Muscle layer of colon (tissue), 2 donors: ENCODE measurements at regions not wholly inside any gene's neighbourhood (a gene's known extent, or its start where the extent isn't known, plus 50 kb on each side); places are given as distances from the start of the nearest gene placed in this dataset.

Experiments used
- H3K27ac ChIP-seq: one replicate; pipeline ENCODE4 v1.7.0; 2013; ENCODE audit warnings: low read depth, mild to moderate bottlenecking, low read length, moderate library complexity
- H3K27me3 ChIP-seq, 2 donors: one replicate each; pipeline ENCODE4 v1.7.0; 2013; ENCODE audit warnings: low read length in 2 of 2, mild to moderate bottlenecking in 2 of 2; ENCODE audit not compliant: insufficient read depth in 2 of 2, control insufficient read depth in 1 of 2
- H3K36me3 ChIP-seq: one replicate; pipeline ENCODE4 v1.7.0; 2013; ENCODE audit warnings: mild to moderate bottlenecking, low read length; ENCODE audit not compliant: insufficient read depth
- H3K4me1 ChIP-seq: one replicate; pipeline ENCODE4 v1.7.0; 2013; ENCODE audit warnings: mild to moderate bottlenecking, low read length; ENCODE audit not compliant: insufficient read depth
- H3K4me3 ChIP-seq, 2 donors: one replicate each; pipeline ENCODE4 v1.7.0; 2013; ENCODE audit warnings: low read length in 2 of 2, low read depth in 1 of 2, mild to moderate bottlenecking in 1 of 2, moderate library complexity in 1 of 2
- H3K9ac ChIP-seq: one replicate; pipeline ENCODE4 v1.7.0; 2013; ENCODE audit warnings: low read length
- H3K9me3 ChIP-seq: one replicate; pipeline ENCODE4 v1.7.0; 2013; ENCODE audit warnings: mild to moderate bottlenecking, low read length
- donor health status: abdominal sarcoma.
- donor health status: Adenocarcinoma of cecum.

DNA sequence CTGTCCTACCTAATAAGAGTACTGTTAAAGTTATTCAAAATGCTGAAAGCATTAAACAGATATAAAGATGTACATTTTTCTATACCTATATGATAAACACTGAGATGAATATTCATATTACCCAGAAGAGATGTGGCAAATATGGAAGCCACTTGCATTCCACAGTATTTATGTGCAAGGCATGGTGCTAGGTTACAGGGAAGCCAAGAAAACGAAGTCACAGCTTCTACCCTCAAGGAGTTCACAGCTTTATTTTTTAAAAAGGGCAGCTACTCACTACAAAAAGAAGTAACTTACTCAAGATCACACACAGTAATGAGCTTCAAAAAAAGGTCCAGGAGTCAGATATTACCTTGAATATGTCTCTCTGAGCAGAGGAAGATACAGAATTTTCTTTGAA lies 484.6 kb downstream of the ZNF608 start:
- Histone ChIP-seq H3K4me3 (no peak overlapping the region), H3K9me3 (no peaks in the 10 kb centered on the region), H3K27ac (no peak overlapping the region), H3K4me1 (peaks cover 17% of the 10 kb centered on the region), H3K27me3 (no peaks in the 10 kb centered on the region), H3K9ac (no peak overlapping the region), H3K36me3 (no peaks in the 10 kb centered on the region)

- no peak overlapping the region for H3K4me3 ChIP-seq
- H3K27ac ChIP-seq: no peak overlapping the region
These were observed 485.4 kb downstream of the ZNF608 start for GRCh38 chr5:124260921-124261515.

DNA sequence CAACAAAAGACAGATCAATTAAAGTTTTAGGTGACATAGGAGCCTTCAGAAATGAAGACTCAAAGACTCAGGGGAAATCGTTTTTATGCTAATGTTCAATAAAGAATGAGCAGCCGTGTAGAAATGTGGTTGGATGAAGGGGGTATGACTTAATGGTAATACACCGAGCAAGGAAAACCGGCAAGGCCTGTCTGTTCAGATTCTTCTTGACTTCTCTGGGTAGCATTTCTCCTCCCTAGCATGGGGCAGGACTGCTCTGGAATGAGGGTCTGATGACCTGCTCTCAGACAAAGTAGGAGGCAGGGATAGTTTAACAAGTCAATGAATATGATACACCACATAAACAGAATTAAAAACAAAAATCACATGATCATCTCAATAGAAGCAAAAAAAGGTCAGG lies 487.4 kb downstream of the ZNF608 start:
- no peak overlapping the region for H3K27ac ChIP-seq
- no peak overlapping the region for H3K9ac ChIP-seq
- no peak overlapping the region for H3K4me3 ChIP-seq
- no peaks in the 10 kb centered on the region for H3K27me3 ChIP-seq
- H3K4me1 ChIP-seq: peaks cover 17% of the 10 kb centered on the region
- H3K9me3 ChIP-seq: no peaks in the 10 kb centered on the region
- no peaks in the 10 kb centered on the region for H3K36me3 ChIP-seq

More at GRCh38 chr5:124260921-124261515, 485.4 kb downstream of the ZNF608 start:
- H3K9ac ChIP-seq: no peak overlapping the region
- no peaks in the 10 kb centered on the region for H3K27me3 ChIP-seq
- no peaks in the 10 kb centered on the region for H3K9me3 ChIP-seq
- H3K36me3 ChIP-seq: no peaks in the 10 kb centered on the region
- H3K4me1 ChIP-seq: peaks cover 17% of the 10 kb centered on the region

GRCh38 chr5:124257048-124257447 lies 489.4 kb downstream of the ZNF608 start:
- no peaks in the 10 kb centered on the region for H3K36me3 ChIP-seq
- H3K9ac ChIP-seq: no peak overlapping the region
- H3K4me3 ChIP-seq: no peak overlapping the region
- no peaks in the 10 kb centered on the region for H3K9me3 ChIP-seq
- peaks cover 5% of the 10 kb centered on the region for H3K4me1 ChIP-seq
- no peak overlapping the region for H3K27ac ChIP-seq
- H3K27me3 ChIP-seq: no peaks in the 10 kb centered on the region

DNA sequence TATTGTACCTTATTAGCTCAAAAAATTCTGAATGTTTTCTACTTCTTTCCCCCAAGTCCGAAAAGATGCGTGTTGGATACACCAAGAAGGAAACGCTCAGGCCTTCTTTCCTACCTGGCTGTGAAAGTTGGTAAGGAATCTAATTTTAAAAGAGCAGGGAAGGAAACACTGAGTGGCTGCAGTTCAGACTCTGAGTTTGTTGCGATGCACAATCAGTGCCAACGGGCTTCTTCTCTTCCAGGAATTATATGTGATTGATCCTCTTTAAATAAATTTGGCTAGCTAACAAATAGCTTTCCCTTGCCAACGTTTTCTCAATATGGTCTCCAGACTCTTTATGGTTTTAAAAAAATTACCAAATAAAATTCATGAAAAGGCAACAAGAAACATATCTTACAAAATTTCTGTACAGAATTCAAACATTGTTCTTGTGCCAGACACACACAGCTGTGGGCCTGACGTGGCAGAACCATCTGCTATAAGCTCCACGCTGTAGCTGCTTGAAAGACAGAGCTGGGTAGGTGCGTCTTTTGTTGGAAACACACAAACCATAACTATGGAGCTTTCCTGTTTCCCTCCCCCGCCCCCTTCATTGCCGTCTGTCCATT lies 493.1 kb downstream of the ZNF608 start:
- H3K4me1 ChIP-seq: no peaks in the 10 kb centered on the region
- no peaks in the 10 kb centered on the region for H3K36me3 ChIP-seq
- H3K27ac ChIP-seq: no peak overlapping the region
- no peak overlapping the region for H3K9ac ChIP-seq
- H3K27me3 ChIP-seq: no peaks in the 10 kb centered on the region
- H3K4me3 ChIP-seq: no peak overlapping the region
- H3K9me3 ChIP-seq: no peaks in the 10 kb centered on the region

DNA sequence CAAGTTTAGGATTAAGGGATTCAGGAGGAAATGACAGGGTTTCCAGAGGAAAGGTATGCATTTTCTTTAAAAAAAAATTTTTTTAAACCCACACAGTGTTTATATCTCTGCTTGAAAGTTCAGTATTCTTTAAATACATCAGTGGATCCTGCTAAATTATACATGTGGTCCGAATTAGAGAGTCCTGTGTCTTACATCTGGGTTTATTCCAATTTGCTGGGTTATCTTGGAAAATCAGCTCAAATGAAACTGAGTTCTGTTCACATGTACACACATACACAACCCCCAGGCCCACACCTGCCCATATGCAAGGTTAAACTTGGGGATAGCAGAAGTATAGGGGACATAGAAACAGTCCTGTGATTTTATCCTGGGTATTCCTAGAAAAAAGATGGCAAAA lies 493.7 kb downstream of the ZNF608 start:
- H3K27ac ChIP-seq: no peak overlapping the region
- H3K4me3 ChIP-seq: no peak overlapping the region
- H3K9ac ChIP-seq: no peak overlapping the region
- H3K36me3 ChIP-seq: no peaks in the 10 kb centered on the region
- H3K9me3 ChIP-seq: no peaks in the 10 kb centered on the region
- H3K27me3 ChIP-seq: no peaks in the 10 kb centered on the region
- no peaks in the 10 kb centered on the region for H3K4me1 ChIP-seq

GRCh38 chr5:124252191-124252638 lies 494.2 kb downstream of the ZNF608 start:
- no peaks in the 10 kb centered on the region for H3K9me3 ChIP-seq
- no peaks in the 10 kb centered on the region for H3K27me3 ChIP-seq
- H3K4me1 ChIP-seq: no peaks in the 10 kb centered on the region
- H3K36me3 ChIP-seq: no peaks in the 10 kb centered on the region
- H3K27ac ChIP-seq: no peak overlapping the region
- no peak overlapping the region for H3K9ac ChIP-seq
- no peak overlapping the region for H3K4me3 ChIP-seq

- Histone ChIP-seq H3K36me3 (no peaks in the 10 kb centered on the region), H3K27ac (no peak overlapping the region), H3K4me1 (no peaks in the 10 kb centered on the region), H3K9ac (no peak overlapping the region), H3K9me3 (no peaks in the 10 kb centered on the region), H3K4me3 (no peak overlapping the region), H3K27me3 (no peaks in the 10 kb centered on the region)
These were observed 501.2 kb downstream of the ZNF608 start for GRCh38 chr5:124245276-124245675.

GRCh38 chr5:124240732-124241131 lies 505.7 kb downstream of the ZNF608 start:
- H3K27me3 ChIP-seq: no peaks in the 10 kb centered on the region
- no peaks in the 10 kb centered on the region for H3K9me3 ChIP-seq
- H3K4me1 ChIP-seq: no peaks in the 10 kb centered on the region
- H3K36me3 ChIP-seq: no peaks in the 10 kb centered on the region
- no peak overlapping the region for H3K27ac ChIP-seq
- no peak overlapping the region for H3K9ac ChIP-seq
- no peak overlapping the region for H3K4me3 ChIP-seq

- Histone ChIP-seq H3K27ac (no peak overlapping the region), H3K27me3 (no peaks in the 10 kb centered on the region), H3K4me1 (no peaks in the 10 kb centered on the region), H3K4me3 (no peak overlapping the region), H3K9me3 (no peaks in the 10 kb centered on the region), H3K36me3 (no peaks in the 10 kb centered on the region), H3K9ac (no peak overlapping the region)
These were observed 506.9 kb downstream of the ZNF608 start for GRCh38 chr5:124239572-124239971.

DNA sequence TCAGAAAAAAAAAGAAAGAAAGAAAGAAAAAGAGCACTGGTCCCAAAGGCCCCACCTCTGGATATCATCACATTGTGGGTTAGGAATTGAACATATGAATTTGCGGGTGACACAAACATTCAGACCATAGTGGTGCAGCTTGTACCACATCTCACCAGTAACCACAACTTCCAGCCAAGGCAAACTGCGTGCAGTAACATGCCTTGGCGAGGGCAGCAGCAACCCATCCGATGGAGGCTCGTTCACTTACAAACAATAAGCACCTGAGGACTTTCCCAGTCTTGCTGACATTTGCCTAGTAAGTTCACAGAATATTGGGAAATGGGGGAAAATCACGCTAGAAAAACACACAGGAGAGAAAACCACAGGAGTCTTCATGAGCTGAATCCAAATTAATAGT lies 508.1 kb downstream of the ZNF608 start:
- H3K27ac ChIP-seq: no peak overlapping the region
- H3K4me1 ChIP-seq: no peaks in the 10 kb centered on the region
- H3K9ac ChIP-seq: no peak overlapping the region
- H3K4me3 ChIP-seq: no peak overlapping the region
- no peaks in the 10 kb centered on the region for H3K27me3 ChIP-seq
- no peaks in the 10 kb centered on the region for H3K9me3 ChIP-seq
- no peaks in the 10 kb centered on the region for H3K36me3 ChIP-seq

- no peaks in the 10 kb centered on the region for H3K4me1 ChIP-seq
- H3K4me3 ChIP-seq: no peak overlapping the region
- no peaks in the 10 kb centered on the region for H3K27me3 ChIP-seq
- H3K36me3 ChIP-seq: no peaks in the 10 kb centered on the region
- no peaks in the 10 kb centered on the region for H3K9me3 ChIP-seq
- no peak overlapping the region for H3K27ac ChIP-seq
- no peak overlapping the region for H3K9ac ChIP-seq
These were observed 509.2 kb downstream of the ZNF608 start for GRCh38 chr5:124237206-124237695.
